ENCODE measurements at regions not wholly inside any gene's neighbourhood (a gene's known extent, or its start where the extent isn't known, plus 50 kb on each side); places are given as distances from the start of the nearest gene placed in this dataset.

DNA sequence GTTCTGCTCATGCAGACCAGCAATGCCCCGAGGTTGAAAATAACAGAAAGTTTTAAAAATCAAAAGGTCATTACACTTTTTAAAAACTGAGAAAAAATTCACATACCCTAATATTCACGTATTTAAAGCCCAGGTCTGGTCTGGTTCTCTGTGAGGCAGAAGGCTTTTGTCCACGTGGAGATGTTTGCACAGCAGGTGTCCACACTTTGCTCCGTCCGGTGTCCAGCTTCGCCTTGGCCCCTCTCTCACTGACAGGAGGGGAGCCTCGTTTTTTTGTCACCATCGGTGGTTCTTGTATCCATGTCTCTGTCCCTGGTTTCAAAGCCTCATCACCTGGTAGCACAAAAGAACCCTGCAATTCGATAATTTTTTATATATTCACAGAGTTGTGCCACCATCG is 434.6 kb upstream of the FRG1 start:
- TF ChIP-seq, protein P1, sequence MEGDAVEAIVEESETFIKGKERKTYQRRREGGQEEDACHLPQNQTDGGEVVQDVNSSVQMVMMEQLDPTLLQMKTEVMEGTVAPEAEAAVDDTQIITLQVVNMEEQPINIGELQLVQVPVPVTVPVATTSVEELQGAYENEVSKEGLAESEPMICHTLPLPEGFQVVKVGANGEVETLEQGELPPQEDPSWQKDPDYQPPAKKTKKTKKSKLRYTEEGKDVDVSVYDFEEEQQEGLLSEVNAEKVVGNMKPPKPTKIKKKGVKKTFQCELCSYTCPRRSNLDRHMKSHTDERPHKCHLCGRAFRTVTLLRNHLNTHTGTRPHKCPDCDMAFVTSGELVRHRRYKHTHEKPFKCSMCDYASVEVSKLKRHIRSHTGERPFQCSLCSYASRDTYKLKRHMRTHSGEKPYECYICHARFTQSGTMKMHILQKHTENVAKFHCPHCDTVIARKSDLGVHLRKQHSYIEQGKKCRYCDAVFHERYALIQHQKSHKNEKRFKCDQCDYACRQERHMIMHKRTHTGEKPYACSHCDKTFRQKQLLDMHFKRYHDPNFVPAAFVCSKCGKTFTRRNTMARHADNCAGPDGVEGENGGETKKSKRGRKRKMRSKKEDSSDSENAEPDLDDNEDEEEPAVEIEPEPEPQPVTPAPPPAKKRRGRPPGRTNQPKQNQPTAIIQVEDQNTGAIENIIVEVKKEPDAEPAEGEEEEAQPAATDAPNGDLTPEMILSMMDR (conservative IDR thresholded peaks at IDR 0.05; ENCODE audit: low read depth, low read length) = no peak
- TF ChIP-seq POLR2A (IDR thresholded peaks at IDR 0.05; ENCODE audit: low read depth, low read length) (no peak), CEBPB (IDR thresholded peaks at IDR 0.05; ENCODE audit: low read depth, low read length) (no peak), MXI1 (IDR thresholded peaks at IDR 0.05; ENCODE audit: borderline replicate concordance, low read depth, low read length) (no peak), BHLHE40 (IDR thresholded peaks at IDR 0.05; ENCODE audit: low read depth, low read length) (no peak), NFE2L2 (IDR thresholded peaks at IDR 0.05; ENCODE audit: low read depth, low read length) (no peak)

Data from IMR-90 (cell line).